ENCODE measurements at regions not wholly inside any gene's neighbourhood (a gene's known extent, or its start where the extent isn't known, plus 50 kb on each side); places are given as distances from the start of the nearest gene placed in this dataset.

- no peak for FAIRE-seq
Measured at GRCh38 chr2:48145845-48146452, 168.5 kb upstream of the FOXN2 start.

GRCh38 chr2:48146552-48146951, 167.9 kb upstream of the FOXN2 start:
- FAIRE-seq = no peak

- FAIRE-seq = no peak
Measured at GRCh38 chr2:48147719-48148118, 166.8 kb upstream of the FOXN2 start.

- FAIRE-seq = no peak
Measured at GRCh38 chr2:48148841-48149430, 165.5 kb upstream of the FOXN2 start.

- FAIRE-seq = peak; percentile 51
Measured at GRCh38 chr2:48157150-48157549, 157.3 kb upstream of the FOXN2 start.

GRCh38 chr2:48161628-48162027, 152.9 kb upstream of the FOXN2 start:
- no peak for FAIRE-seq

- FAIRE-seq = no peak
Measured at GRCh38 chr2:48162742-48163141, 151.7 kb upstream of the FOXN2 start.

- FAIRE-seq = no peak
Measured at GRCh38 chr2:48165070-48165753, 149.3 kb upstream of the FOXN2 start.

GRCh38 chr2:48169141-48169592, 145.3 kb upstream of the FOXN2 start:
- no peak for FAIRE-seq

GRCh38 chr2:48170281-48170680, 144.2 kb upstream of the FOXN2 start:
- FAIRE-seq = no peak

- FAIRE-seq = no peak
Measured at GRCh38 chr2:48173141-48173540, 141.3 kb upstream of the FOXN2 start.

GRCh38 chr2:48174503-48174902, 140.0 kb upstream of the FOXN2 start:
- FAIRE-seq = no peak

GRCh38 chr2:48175254-48175653, 139.2 kb upstream of the FOXN2 start:
- FAIRE-seq = no peak

- FAIRE-seq = no peak
Measured at GRCh38 chr2:48175656-48176055, 138.8 kb upstream of the FOXN2 start.

GRCh38 chr2:48176876-48177275, 137.6 kb upstream of the FOXN2 start:
- FAIRE-seq = no peak

- no peak for FAIRE-seq
Measured at GRCh38 chr2:48178611-48179010, 135.9 kb upstream of the FOXN2 start.

GRCh38 chr2:48180557-48180956, 133.9 kb upstream of the FOXN2 start:
- no peak for FAIRE-seq

GRCh38 chr2:48183276-48183675, 131.2 kb upstream of the FOXN2 start:
- FAIRE-seq = no peak

GRCh38 chr2:48183991-48184390, 130.5 kb upstream of the FOXN2 start:
- FAIRE-seq = no peak

- FAIRE-seq = no peak
Measured at GRCh38 chr2:48187503-48187902, 127.0 kb upstream of the FOXN2 start.

GRCh38 chr2:48189552-48190228, 124.8 kb upstream of the FOXN2 start:
- no peak for FAIRE-seq

GRCh38 chr2:48190230-48190629, 124.3 kb upstream of the FOXN2 start:
- no peak for FAIRE-seq

GRCh38 chr2:48194641-48195040, 119.8 kb upstream of the FOXN2 start:
- FAIRE-seq = no peak

GRCh38 chr2:48195169-48195568, 119.3 kb upstream of the FOXN2 start:
- no peak for FAIRE-seq

All from islet of Langerhans (tissue), 1 donor.